Osteocyte (in vitro differentiated cells): ENCODE measurements at regions not wholly inside any gene's neighbourhood (a gene's known extent, or its start where the extent isn't known, plus 50 kb on each side); places are given as distances from the start of the nearest gene placed in this dataset.

Experiments
- DNase-seq: peaks from one replicate; pipeline ENCODE4 v3.0.0; 2021; ENCODE audit warnings: mixed read lengths; ENCODE audit not compliant: unreplicated experiment; ENCODE audit errors: extremely low spot score
- H3K27ac Mint-ChIP-seq: one replicate; pipeline ENCODE4 v1.8.0; 2021; ENCODE audit warnings: mild to moderate bottlenecking, mixed read lengths; ENCODE audit not compliant: unreplicated experiment
- H3K27me3 Mint-ChIP-seq: one replicate; pipeline ENCODE4 v1.8.0; 2021; ENCODE audit warnings: mixed read lengths; ENCODE audit not compliant: unreplicated experiment
- H3K36me3 Mint-ChIP-seq: one replicate; pipeline ENCODE4 v1.8.0; 2021; ENCODE audit warnings: mixed read lengths; ENCODE audit not compliant: unreplicated experiment
- H3K4me1 Mint-ChIP-seq: one replicate; pipeline ENCODE4 v1.8.0; 2021; ENCODE audit warnings: mixed read lengths; ENCODE audit not compliant: unreplicated experiment
- H3K4me3 Mint-ChIP-seq: one replicate; pipeline ENCODE4 v1.8.0; 2021; ENCODE audit warnings: mild to moderate bottlenecking, moderate library complexity, mixed read lengths; ENCODE audit not compliant: unreplicated experiment
- H3K9me3 Mint-ChIP-seq: one replicate; pipeline ENCODE4 v1.8.0; 2021; ENCODE audit warnings: mixed read lengths; ENCODE audit not compliant: unreplicated experiment
- CTCF ChIP-seq: fragments of 200-600 bp; sonication (generic); IDR thresholded peaks from 2 replicates; pipeline ENCODE4 v1.5.0; 2021; ENCODE audit warnings: antibody characterized with exemption, mild to moderate bottlenecking, moderate library complexity

GRCh38 chr11:42773729-42774128, 538.1 kb upstream of the API5 start:
- no peak overlapping the region for H3K4me3 Mint-ChIP-seq
- no peak for DNase-seq
- no peaks in the 10 kb centered on the region for H3K9me3 Mint-ChIP-seq
- no peak for TF ChIP-seq CTCF
- H3K27me3 Mint-ChIP-seq: peaks cover 2% of the 10 kb centered on the region
- no peaks in the 10 kb centered on the region for H3K36me3 Mint-ChIP-seq
- no peaks in the 10 kb centered on the region for H3K4me1 Mint-ChIP-seq
- H3K27ac Mint-ChIP-seq: no peak overlapping the region

- peaks cover 2% of the 10 kb centered on the region for H3K27me3 Mint-ChIP-seq
- DNase-seq: no peak
- H3K27ac Mint-ChIP-seq: no peak overlapping the region
- no peaks in the 10 kb centered on the region for H3K4me1 Mint-ChIP-seq
- TF ChIP-seq CTCF: no peak
- H3K4me3 Mint-ChIP-seq: no peak overlapping the region
- no peaks in the 10 kb centered on the region for H3K36me3 Mint-ChIP-seq
- no peaks in the 10 kb centered on the region for H3K9me3 Mint-ChIP-seq
Measured at GRCh38 chr11:42774567-42774966, 537.2 kb upstream of the API5 start.

- no peak overlapping the region for H3K27ac Mint-ChIP-seq
- no peaks in the 10 kb centered on the region for H3K4me1 Mint-ChIP-seq
- DNase-seq: no peak
- no peaks in the 10 kb centered on the region for H3K27me3 Mint-ChIP-seq
- H3K4me3 Mint-ChIP-seq: no peak overlapping the region
- H3K9me3 Mint-ChIP-seq: peaks cover 5% of the 10 kb centered on the region
- TF ChIP-seq CTCF: no peak
- no peaks in the 10 kb centered on the region for H3K36me3 Mint-ChIP-seq
Measured at GRCh38 chr11:42777776-42778175, 534.0 kb upstream of the API5 start.

GRCh38 chr11:42778193-42778592, 533.6 kb upstream of the API5 start:
- Mint-ChIP-seq H3K27me3 (no peaks in the 10 kb centered on the region), H3K4me1 (no peaks in the 10 kb centered on the region), H3K9me3 (peaks cover 5% of the 10 kb centered on the region), H3K4me3 (no peak overlapping the region), H3K27ac (no peak overlapping the region), H3K36me3 (no peaks in the 10 kb centered on the region)
- DNase-seq: no peak
- no peak for TF ChIP-seq CTCF

GRCh38 chr11:42779555-42779954, 532.2 kb upstream of the API5 start:
- Mint-ChIP-seq H3K9me3 (peaks cover 5% of the 10 kb centered on the region), H3K4me1 (no peaks in the 10 kb centered on the region), H3K27ac (no peak overlapping the region), H3K27me3 (no peaks in the 10 kb centered on the region), H3K36me3 (no peaks in the 10 kb centered on the region), H3K4me3 (no peak overlapping the region)
- TF ChIP-seq CTCF: no peak
- no peak for DNase-seq
